NT2/D1 (cell line): ENCODE measurements at regions not wholly inside any gene's neighbourhood (a gene's known extent, or its start where the extent isn't known, plus 50 kb on each side); places are given as distances from the start of the nearest gene placed in this dataset.
"Not testable (repeated sequence)": the region's sequence is repeated elsewhere in the genome, so short reads cannot be mapped to it uniquely, and the experiment has no call there.

ENCODE experiments used
- SUZ12 ChIP-seq: IDR thresholded peaks from 2 replicates; pipeline ENCODE4 v1.6.1; 2011; ENCODE audit not compliant: insufficient read length, insufficient read depth; ENCODE audit errors: extremely low read depth
- YY1 ChIP-seq: IDR thresholded peaks from 2 replicates; pipeline ENCODE4 v1.6.1; 2011; ENCODE audit not compliant: insufficient read length, insufficient read depth
- ZNF274 ChIP-seq: IDR thresholded peaks from 2 replicates; pipeline ENCODE4 v1.6.1; 2011; ENCODE audit warnings: mild to moderate bottlenecking, low read depth, low read length

DNA sequence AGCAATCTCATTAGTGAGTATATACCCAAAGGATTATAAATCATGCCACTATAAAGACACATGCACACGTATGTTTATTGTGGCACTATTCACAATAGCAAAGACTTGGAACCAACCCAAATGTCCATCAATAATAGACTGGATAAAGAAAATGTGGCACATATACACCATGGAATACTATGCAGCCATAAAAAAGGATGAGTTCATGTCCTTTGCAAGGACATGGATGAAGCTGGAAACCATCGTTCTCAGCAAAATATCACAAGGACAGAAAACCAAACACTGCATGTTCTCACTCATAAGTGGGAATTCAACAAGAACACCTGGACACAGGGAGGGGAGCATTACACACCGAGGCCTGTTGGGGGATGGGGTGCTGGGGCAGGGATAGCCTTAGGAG lies 252.9 kb upstream of the MSX2 start:
- TF ChIP-seq SUZ12, YY1, ZNF274: not testable (repeated sequence)
